ENCODE measurements at regions not wholly inside any gene's neighbourhood (a gene's known extent, or its start where the extent isn't known, plus 50 kb on each side); places are given as distances from the start of the nearest gene placed in this dataset.

DNA sequence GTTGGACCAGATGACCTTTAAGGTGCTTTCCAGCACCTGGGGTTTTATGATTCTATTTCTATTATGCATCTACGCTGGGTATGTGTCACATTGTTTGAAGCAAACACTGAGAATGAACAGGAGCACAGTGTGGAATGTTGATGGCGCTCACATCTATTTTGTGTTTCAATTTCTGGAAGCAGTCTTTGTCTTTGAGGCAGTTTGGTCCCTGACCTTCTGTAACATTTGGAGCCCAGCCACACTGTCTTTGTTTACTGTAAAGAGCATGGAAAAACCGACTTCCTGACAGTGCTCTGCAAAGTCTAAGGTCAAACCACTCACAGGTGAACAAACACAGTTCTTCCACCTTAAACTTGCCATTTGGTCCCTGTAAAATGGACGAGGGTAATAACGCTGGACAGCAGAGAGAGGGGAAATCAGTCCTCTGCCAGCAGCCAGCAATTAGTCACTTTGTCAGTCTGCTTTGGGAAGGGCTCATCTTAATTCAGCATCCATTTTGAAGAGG, 155.5 kb downstream of the PRL start:
- peaks cover 6 to 40% (median 12%) of the 10 kb centered on the region in 5 donors for H3K4me1 ChIP-seq (ENCODE audit: control insufficient read depth in 5 of 5, insufficient read depth in 5 of 5, low read length in 5 of 5)
- TF ChIP-seq, protein P1, sequence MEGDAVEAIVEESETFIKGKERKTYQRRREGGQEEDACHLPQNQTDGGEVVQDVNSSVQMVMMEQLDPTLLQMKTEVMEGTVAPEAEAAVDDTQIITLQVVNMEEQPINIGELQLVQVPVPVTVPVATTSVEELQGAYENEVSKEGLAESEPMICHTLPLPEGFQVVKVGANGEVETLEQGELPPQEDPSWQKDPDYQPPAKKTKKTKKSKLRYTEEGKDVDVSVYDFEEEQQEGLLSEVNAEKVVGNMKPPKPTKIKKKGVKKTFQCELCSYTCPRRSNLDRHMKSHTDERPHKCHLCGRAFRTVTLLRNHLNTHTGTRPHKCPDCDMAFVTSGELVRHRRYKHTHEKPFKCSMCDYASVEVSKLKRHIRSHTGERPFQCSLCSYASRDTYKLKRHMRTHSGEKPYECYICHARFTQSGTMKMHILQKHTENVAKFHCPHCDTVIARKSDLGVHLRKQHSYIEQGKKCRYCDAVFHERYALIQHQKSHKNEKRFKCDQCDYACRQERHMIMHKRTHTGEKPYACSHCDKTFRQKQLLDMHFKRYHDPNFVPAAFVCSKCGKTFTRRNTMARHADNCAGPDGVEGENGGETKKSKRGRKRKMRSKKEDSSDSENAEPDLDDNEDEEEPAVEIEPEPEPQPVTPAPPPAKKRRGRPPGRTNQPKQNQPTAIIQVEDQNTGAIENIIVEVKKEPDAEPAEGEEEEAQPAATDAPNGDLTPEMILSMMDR (IDR thresholded peaks at IDR 0.05; ENCODE audit: control extremely low read depth, extremely low read depth) = no peak
- peak; percentile 37 for ATAC-seq (ENCODE audit: insufficient read depth, low FRiP score)
- DNase-seq = peak in 2 of 3 donors; percentile 64 to 75
- H3K27me3 ChIP-seq (ENCODE audit: control insufficient read depth in 3 of 3, insufficient read depth in 3 of 3, low read length in 2 of 3) = no peaks in the 10 kb centered on the region
- peak overlapping the region in 1 of 2 donors; percentile 74 for H3K27ac ChIP-seq (ENCODE audit: low read depth in 1 of 2, low read length in 1 of 2)
- 44 to 59% methylated on average over 5 of the region's 5 CpGs for WGBS, 2 donors
- no peak overlapping the region for H3K9ac ChIP-seq (ENCODE audit: insufficient read depth in 1 of 2, low read length in 2 of 2)
- no peaks in the 10 kb centered on the region for H3K9me3 ChIP-seq (ENCODE audit: control insufficient read depth in 4 of 4, insufficient read depth in 3 of 4, low read length in 3 of 4)
- H3K4me3 ChIP-seq = no peak overlapping the region
- no peaks in the 10 kb centered on the region for H3K36me3 ChIP-seq (ENCODE audit: control insufficient read depth in 4 of 4, insufficient read depth in 4 of 4, low read length in 4 of 4)

DNA sequence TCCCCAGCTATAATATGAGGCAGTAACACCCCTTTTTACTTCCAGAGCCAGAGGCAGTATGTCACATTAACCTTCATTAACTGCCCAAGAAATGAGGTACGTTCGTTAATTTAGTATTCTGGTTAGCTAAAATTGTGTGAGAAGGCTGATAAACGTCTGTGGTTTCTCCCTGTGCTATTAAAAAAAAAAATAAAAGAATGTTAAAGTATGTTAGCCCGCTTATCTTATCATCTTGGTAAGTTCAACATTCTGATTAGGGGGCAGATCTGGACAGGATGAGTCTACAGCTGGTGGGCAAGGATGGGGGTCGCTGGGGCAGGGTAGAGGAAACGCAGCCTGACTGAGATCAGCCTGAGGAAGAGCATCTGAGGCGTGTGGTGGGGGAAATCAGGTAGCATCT, 154.0 kb downstream of the PRL start:
- ATAC-seq (ENCODE audit: insufficient read depth, low FRiP score) = no peak
- Histone ChIP-seq H3K27me3 (ENCODE audit: control insufficient read depth in 3 of 3, insufficient read depth in 3 of 3, low read length in 2 of 3) (no peaks in the 10 kb centered on the region), H3K9me3 (ENCODE audit: control insufficient read depth in 4 of 4, insufficient read depth in 3 of 4, low read length in 3 of 4) (no peaks in the 10 kb centered on the region), H3K9ac (ENCODE audit: insufficient read depth in 1 of 2, low read length in 2 of 2) (no peak overlapping the region), H3K36me3 (ENCODE audit: control insufficient read depth in 4 of 4, insufficient read depth in 4 of 4, low read length in 4 of 4) (no peaks in the 10 kb centered on the region), H3K27ac (ENCODE audit: low read depth in 1 of 2, low read length in 1 of 2) (no peak overlapping the region), H3K4me3 (no peak overlapping the region), H3K4me1 (ENCODE audit: control insufficient read depth in 5 of 5, insufficient read depth in 5 of 5, low read length in 5 of 5) (peaks cover 11 to 56% (median 24%) of the 10 kb centered on the region in 5 donors)
- DNase-seq = no peak
- TF ChIP-seq, protein P1 (IDR thresholded peaks at IDR 0.05; ENCODE audit: control extremely low read depth, extremely low read depth) = no peak
- 29 to 46% methylated on average over 7 of the region's 7 CpGs for WGBS, 2 donors

DNA sequence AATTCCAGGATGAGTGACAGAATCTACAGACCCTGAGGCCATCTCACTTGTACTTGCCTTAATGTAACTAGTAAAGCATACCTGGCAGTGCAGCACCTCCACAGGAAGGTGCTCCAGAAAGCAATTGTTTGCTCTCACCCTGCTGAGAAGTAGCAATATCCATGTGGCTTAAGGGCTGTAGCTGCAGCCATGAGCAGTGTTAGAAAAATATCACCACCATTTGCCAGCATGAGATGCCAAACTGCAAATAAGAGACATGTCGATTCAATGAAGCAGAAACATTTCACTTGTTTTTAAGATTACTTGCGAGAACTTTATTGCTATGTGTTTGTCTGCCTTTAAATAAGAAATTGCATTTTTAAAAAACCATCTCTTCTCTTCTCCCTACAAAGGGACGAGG, 151.5 kb downstream of the PRL start:
- TF ChIP-seq, protein P1 (IDR thresholded peaks at IDR 0.05; ENCODE audit: control extremely low read depth, extremely low read depth) = no peak
- Histone ChIP-seq H3K9me3 (ENCODE audit: control insufficient read depth in 4 of 4, insufficient read depth in 3 of 4, low read length in 3 of 4) (no peaks in the 10 kb centered on the region), H3K4me1 (ENCODE audit: control insufficient read depth in 5 of 5, insufficient read depth in 5 of 5, low read length in 5 of 5) (peaks cover 17 to 78% (median 33%) of the 10 kb centered on the region in 5 donors), H3K27ac (ENCODE audit: low read depth in 1 of 2, low read length in 1 of 2) (no peak overlapping the region), H3K27me3 (ENCODE audit: control insufficient read depth in 3 of 3, insufficient read depth in 3 of 3, low read length in 2 of 3) (no peaks in the 10 kb centered on the region), H3K4me3 (no peak overlapping the region), H3K36me3 (ENCODE audit: control insufficient read depth in 4 of 4, insufficient read depth in 4 of 4, low read length in 4 of 4) (no peaks in the 10 kb centered on the region), H3K9ac (ENCODE audit: insufficient read depth in 1 of 2, low read length in 2 of 2) (peak overlapping the region in 1 of 2 donors; percentile 8)
- 62 to 74% methylated on average over 3 of the region's 3 CpGs for WGBS, 2 donors
- DNase-seq (peak in 1 of 3 donors; percentile 33), ATAC-seq (ENCODE audit: insufficient read depth, low FRiP score) (no peak)

Measured in lung (tissue), 11 donors.